GM12878 (cell line): ENCODE measurements at regions not wholly inside any gene's neighbourhood (a gene's known extent, or its start where the extent isn't known, plus 50 kb on each side); places are given as distances from the start of the nearest gene placed in this dataset.

ENCODE experiments used
- ATAC-seq: fragments of 200-7000 bp; cut with Tn5 transposase; 3 replicates; pipeline ENCODE4 v1.9.1; 2020; ENCODE audit warnings: mild to moderate bottlenecking, moderate library complexity
- BruUV-seq: library from RNA; stranded (reverse); fragments of 400-500 nt; replicated peaks from 2 replicates; lab custom pipeline; 2021; lab: Mats Ljungman, UMichigan
- CTCF ChIA-PET: fragments of 300-600 bp; sonication (Branson Sonifier 250); formaldehyde crosslinking; extraction: SDS; loops from one replicate; lab custom pipeline; 2021; ENCODE audit warnings: inconsistent platforms; lab: Yijun Ruan, JAX
- POLR2A ChIA-PET: fragments of 350-600 bp; formaldehyde crosslinking; extraction: SDS; loops from one replicate; lab custom pipeline; 2021; ENCODE audit warnings: inconsistent platforms; lab: Charles Lee
- RAD21 ChIA-PET: fragments of 300-600 bp; sonication (Branson Sonifier 250); formaldehyde crosslinking; loops from one replicate; lab custom pipeline; 2023; ENCODE audit warnings: antibody characterized with exemption; ENCODE audit not compliant: unreplicated experiment; lab: Charles Lee
- SMC1A ChIA-PET: fragments of 300-600 bp; sonication (Branson Sonifier 250); formaldehyde crosslinking; loops from one replicate; lab custom pipeline; 2023; ENCODE audit not compliant: unreplicated experiment, uncharacterized antibody; lab: Charles Lee
- DNase-seq: peaks from one replicate; pipeline ENCODE4 v3.0.0-alpha.2; 2011; ENCODE audit warnings: low read depth, low spot score
- FAIRE-seq: peaks from 3 replicates; lab custom pipeline; 2011; peaks lifted over from hg19 to GRCh38; lab: Jason Lieb, UNC
- H2AFZ ChIP-seq: 2 replicates; pipeline ENCODE4 v1.6.0; 2011; ENCODE audit warnings: low read depth, low read length, control low read depth; ENCODE audit not compliant: control insufficient read depth
- H3K27ac ChIP-seq: 2 replicates; pipeline ENCODE4 v1.5.1; 2011; ENCODE audit warnings: control low read depth; ENCODE audit not compliant: control insufficient read depth, insufficient read depth
- H3K27me3 ChIP-seq, 2 experiments: replicated peaks in 1 of 2; 2 replicates each; pipeline versions ENCODE4 v1.6.0 to v1.6.1; 2011; ENCODE audit warnings: low read length in 1 of 2; ENCODE audit not compliant: control insufficient read depth in 2 of 2, insufficient read depth in 2 of 2
- H3K36me3 ChIP-seq, 2 experiments: 2 replicates each; pipeline ENCODE4 v1.5.1; 2011; ENCODE audit warnings: low read length in 1 of 2; ENCODE audit not compliant: control insufficient read depth in 2 of 2, insufficient read depth in 2 of 2
- H3K4me1 ChIP-seq: 2 replicates; pipeline ENCODE4 v1.6.1; 2011; ENCODE audit warnings: mild to moderate bottlenecking, low read length, moderate library complexity, mixed read lengths; ENCODE audit not compliant: control insufficient read depth, insufficient read depth
- H3K4me2 ChIP-seq: 2 replicates; pipeline ENCODE4 v1.6.0; 2011; ENCODE audit warnings: control low read depth; ENCODE audit not compliant: control insufficient read depth, insufficient read depth
- H3K4me3 ChIP-seq: fragments of 200-600 bp; sonication (generic); 2 replicates; pipeline ENCODE4 v1.5.1; 2016
- H3K79me2 ChIP-seq: 2 replicates; pipeline ENCODE4 v1.6.0; 2011; ENCODE audit warnings: low read length; ENCODE audit not compliant: control insufficient read depth, insufficient read depth
- H3K9ac ChIP-seq: 2 replicates; pipeline ENCODE4 v1.8.0; 2011; ENCODE audit warnings: low read length, control low read depth, mixed read lengths; ENCODE audit not compliant: control insufficient read depth, insufficient read depth
- H3K9me3 ChIP-seq: replicated peaks from 3 replicates; pipeline ENCODE4 v1.5.1; 2011; ENCODE audit warnings: mild to moderate bottlenecking, low read length; ENCODE audit not compliant: control insufficient read depth, insufficient read depth
- H4K20me1 ChIP-seq: 2 replicates; pipeline ENCODE4 v1.6.0; 2011; ENCODE audit not compliant: control insufficient read depth, insufficient read depth
- FOXK2 ChIP-seq: fragments of 450-650 bp; IDR thresholded peaks from 2 replicates; pipeline ENCODE4 v1.6.1; 2017; ENCODE audit warnings: mild to moderate bottlenecking, moderate library complexity
- FOXM1 ChIP-seq: IDR thresholded peaks from 2 replicates; pipeline ENCODE4 v1.6.1; 2012; ENCODE audit warnings: low read depth, mild to moderate bottlenecking, inconsistent platforms, low read length, moderate library complexity
- GATAD2B ChIP-seq: fragments of 450-650 bp; conservative IDR thresholded peaks from 2 replicates; pipeline ENCODE4 v1.6.1; 2017; ENCODE audit warnings: low read depth, mild to moderate bottlenecking, moderate library complexity
- IRF4 ChIP-seq: IDR thresholded peaks from 2 replicates; pipeline ENCODE4 v1.6.1; 2011; ENCODE audit warnings: low read depth, low read length
- STAT3 ChIP-seq: IDR thresholded peaks from 2 replicates; pipeline ENCODE4 v1.6.1; 2011; ENCODE audit warnings: low read depth, low read length, improper control_type of control experiment
- YY1 ChIP-seq: IDR thresholded peaks from 2 replicates; pipeline ENCODE4 v1.6.1; 2011; ENCODE audit warnings: low read depth, mild to moderate bottlenecking, low read length
- in situ Hi-C: fragments of 300-500 bp; cut with MboI; formaldehyde crosslinking; loops from 9 replicates; pipeline ENCODE4 v1.14.3; 2018; ENCODE audit warnings: mixed read lengths
- intact Hi-C: fragments of 100-400 bp; cut with micrococcal nuclease; formaldehyde crosslinking; loops from one replicate; pipeline ENCODE4 v1.14.2; 2022; ENCODE audit not compliant: unreplicated experiment
- TF ChIP-seq, protein P1 (sequence below): fragments of 450-650 bp; IDR thresholded peaks from 2 replicates; pipeline ENCODE4 v1.6.1; 2017; ENCODE audit warnings: borderline replicate concordance
- TF ChIP-seq, protein P2 (sequence below): fragments of 450-650 bp; IDR thresholded peaks from 2 replicates; pipeline ENCODE4 v1.6.1; 2018; ENCODE audit warnings: borderline replicate concordance, mild to moderate bottlenecking; ENCODE audit not compliant: partially characterized antibody
- TF ChIP-seq, protein P3 (sequence below): IDR thresholded peaks from 2 replicates; pipeline ENCODE4 v1.6.1; 2011; ENCODE audit warnings: mild to moderate bottlenecking, low read depth, low read length, moderate library complexity; ENCODE audit not compliant: insufficient replicate concordance

DNA sequence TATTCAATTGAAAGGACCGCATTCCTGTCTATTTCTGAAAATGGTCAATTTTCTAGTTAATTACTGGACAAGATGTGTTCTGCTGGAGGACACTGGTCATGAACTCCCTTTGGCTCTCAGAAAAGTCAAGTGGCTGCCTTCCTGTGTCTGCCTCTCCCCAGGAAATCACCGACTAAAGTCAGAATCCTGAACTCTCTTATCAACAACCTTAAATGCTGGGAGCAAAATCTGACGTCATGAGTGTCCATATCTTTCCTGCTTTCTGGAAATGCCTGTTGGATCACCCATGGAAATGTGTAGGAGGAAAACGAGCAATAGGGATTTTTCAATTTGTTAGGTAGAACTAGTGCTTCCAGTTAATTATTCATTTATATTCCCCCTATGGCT is 53.5 kb upstream of the PLCB1 start (continued):
- TF ChIP-seq, protein P1, sequence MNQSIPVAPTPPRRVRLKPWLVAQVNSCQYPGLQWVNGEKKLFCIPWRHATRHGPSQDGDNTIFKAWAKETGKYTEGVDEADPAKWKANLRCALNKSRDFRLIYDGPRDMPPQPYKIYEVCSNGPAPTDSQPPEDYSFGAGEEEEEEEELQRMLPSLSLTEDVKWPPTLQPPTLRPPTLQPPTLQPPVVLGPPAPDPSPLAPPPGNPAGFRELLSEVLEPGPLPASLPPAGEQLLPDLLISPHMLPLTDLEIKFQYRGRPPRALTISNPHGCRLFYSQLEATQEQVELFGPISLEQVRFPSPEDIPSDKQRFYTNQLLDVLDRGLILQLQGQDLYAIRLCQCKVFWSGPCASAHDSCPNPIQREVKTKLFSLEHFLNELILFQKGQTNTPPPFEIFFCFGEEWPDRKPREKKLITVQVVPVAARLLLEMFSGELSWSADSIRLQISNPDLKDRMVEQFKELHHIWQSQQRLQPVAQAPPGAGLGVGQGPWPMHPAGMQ = no peak
- TF ChIP-seq FOXK2 (no peak), IRF4 (no peak), GATAD2B (no peak)
- TF ChIP-seq, protein P2, sequence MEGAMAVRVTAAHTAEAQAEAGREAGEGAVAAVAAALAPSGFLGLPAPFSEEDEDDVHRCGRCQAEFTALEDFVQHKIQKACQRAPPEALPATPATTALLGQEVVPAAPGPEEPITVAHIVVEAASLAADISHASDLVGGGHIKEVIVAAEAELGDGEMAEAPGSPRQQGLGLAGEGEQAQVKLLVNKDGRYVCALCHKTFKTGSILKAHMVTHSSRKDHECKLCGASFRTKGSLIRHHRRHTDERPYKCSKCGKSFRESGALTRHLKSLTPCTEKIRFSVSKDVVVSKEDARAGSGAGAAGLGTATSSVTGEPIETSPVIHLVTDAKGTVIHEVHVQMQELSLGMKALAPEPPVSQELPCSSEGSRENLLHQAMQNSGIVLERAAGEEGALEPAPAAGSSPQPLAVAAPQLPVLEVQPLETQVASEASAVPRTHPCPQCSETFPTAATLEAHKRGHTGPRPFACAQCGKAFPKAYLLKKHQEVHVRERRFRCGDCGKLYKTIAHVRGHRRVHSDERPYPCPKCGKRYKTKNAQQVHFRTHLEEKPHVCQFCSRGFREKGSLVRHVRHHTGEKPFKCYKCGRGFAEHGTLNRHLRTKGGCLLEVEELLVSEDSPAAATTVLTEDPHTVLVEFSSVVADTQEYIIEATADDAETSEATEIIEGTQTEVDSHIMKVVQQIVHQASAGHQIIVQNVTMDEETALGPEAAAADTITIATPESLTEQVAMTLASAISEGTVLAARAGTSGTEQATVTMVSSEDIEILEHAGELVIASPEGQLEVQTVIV = no peak
- TF ChIP-seq, all 136 proteins: peak for 0

DNA sequence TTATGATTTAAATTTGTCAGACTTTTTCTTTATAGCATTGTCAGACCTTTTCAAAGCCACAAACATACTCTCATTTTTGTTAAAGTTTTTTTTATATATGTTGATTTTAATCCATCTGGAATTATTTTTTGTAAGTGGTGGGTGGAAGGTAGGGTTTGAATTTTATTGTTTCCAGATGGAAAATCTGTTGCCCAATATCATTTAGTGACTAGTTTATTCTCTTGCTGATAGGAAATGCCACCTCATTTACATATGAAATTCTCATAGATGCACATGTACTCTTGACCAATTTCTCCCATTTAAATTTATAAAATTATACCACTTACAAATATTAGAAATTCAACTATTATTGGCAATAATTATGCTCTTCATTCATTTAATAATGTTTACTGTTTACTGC is 52.1 kb upstream of the PLCB1 start:
- ChIA-PET CTCF (no interaction called here), SMC1A (no interaction called here), RAD21 (no interaction called here), POLR2A (no interaction called here)
- intact Hi-C loops (loop anchor here (10.0 kb wide), 1 partner anchor 45 kb away; no protein-coding TSS in a partner anchor), in situ Hi-C loops (no loop called here)
- Histone ChIP-seq H3K79me2 (no peaks in the 10 kb centered on the region), H3K36me3 (no peaks in the 10 kb centered on the region), H3K4me3 (no peak overlapping the region), H3K4me2 (no peak overlapping the region), H4K20me1 (no peaks in the 10 kb centered on the region), H3K27me3 (no peaks in the 10 kb centered on the region), H3K4me1 (no peaks in the 10 kb centered on the region), H3K27ac (no peak overlapping the region), H3K9me3 (no peaks in the 10 kb centered on the region), H2AFZ (no peak overlapping the region), H3K9ac (no peak overlapping the region)
- TF ChIP-seq, protein P3, sequence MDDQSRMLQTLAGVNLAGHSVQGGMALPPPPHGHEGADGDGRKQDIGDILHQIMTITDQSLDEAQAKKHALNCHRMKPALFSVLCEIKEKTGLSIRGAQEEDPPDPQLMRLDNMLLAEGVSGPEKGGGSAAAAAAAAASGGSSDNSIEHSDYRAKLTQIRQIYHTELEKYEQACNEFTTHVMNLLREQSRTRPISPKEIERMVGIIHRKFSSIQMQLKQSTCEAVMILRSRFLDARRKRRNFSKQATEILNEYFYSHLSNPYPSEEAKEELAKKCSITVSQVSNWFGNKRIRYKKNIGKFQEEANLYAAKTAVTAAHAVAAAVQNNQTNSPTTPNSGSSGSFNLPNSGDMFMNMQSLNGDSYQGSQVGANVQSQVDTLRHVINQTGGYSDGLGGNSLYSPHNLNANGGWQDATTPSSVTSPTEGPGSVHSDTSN = no peak
- TF ChIP-seq FOXM1 (no peak), STAT3 (no peak), YY1 (no peak)
- FAIRE-seq = no peak
- ATAC-seq = no peak
- BruUV-seq = no TSS peak
- no peak for DNase-seq
